ENCODE measurements at regions not wholly inside any gene's neighbourhood (a gene's known extent, or its start where the extent isn't known, plus 50 kb on each side); places are given as distances from the start of the nearest gene placed in this dataset.
A peak's percentile ranks its signal among the peaks of the same experiment; 100 is the strongest.
"Not testable (repeated sequence)": the region's sequence is repeated elsewhere in the genome, so short reads cannot be mapped to it uniquely, and the experiment has no call there.

DNA sequence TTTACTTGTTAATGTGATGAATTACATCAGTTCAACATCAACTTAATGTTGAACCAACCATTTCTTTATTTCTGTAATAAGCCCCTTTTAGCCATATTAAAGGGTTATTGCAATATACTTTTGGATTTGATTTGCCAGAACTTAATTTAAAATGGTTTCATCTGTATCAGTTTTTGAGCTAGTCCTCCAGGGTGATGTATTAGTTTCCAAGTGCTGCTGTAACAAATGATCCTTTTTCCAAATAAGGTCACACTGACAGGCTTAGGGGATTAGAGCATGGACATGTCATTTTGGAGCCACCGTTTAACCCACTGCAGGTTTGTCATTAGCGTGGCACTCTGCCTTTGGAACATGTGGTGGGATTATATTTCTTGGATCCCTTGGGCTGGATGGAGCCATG, 244.8 kb upstream of the PLPP4 start:
- H3K4me3 ChIP-seq: no peak overlapping the region
- intact Hi-C loops (cut with DNase I; ENCODE audit: low total_unique reads): no loop called here
- H3K9me3 ChIP-seq: peaks cover 0 to 3% of the 10 kb centered on the region in 2 donors
- H3K36me3 ChIP-seq: no peaks in the 10 kb centered on the region
- no peak overlapping the region for H3K27ac ChIP-seq
- no peaks in the 10 kb centered on the region for H3K27me3 ChIP-seq
- no peaks in the 10 kb centered on the region for H3K4me1 ChIP-seq
- TF ChIP-seq, protein P1, sequence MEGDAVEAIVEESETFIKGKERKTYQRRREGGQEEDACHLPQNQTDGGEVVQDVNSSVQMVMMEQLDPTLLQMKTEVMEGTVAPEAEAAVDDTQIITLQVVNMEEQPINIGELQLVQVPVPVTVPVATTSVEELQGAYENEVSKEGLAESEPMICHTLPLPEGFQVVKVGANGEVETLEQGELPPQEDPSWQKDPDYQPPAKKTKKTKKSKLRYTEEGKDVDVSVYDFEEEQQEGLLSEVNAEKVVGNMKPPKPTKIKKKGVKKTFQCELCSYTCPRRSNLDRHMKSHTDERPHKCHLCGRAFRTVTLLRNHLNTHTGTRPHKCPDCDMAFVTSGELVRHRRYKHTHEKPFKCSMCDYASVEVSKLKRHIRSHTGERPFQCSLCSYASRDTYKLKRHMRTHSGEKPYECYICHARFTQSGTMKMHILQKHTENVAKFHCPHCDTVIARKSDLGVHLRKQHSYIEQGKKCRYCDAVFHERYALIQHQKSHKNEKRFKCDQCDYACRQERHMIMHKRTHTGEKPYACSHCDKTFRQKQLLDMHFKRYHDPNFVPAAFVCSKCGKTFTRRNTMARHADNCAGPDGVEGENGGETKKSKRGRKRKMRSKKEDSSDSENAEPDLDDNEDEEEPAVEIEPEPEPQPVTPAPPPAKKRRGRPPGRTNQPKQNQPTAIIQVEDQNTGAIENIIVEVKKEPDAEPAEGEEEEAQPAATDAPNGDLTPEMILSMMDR (IDR thresholded peaks at IDR 0.05): no peak
- no peak for TF ChIP-seq POLR2A (IDR thresholded peaks at IDR 0.05)
- no peak for TF ChIP-seq POLR2AphosphoS5 (IDR thresholded peaks at IDR 0.05)
- DNase-seq (ENCODE audit: low spot score in 2 of 2): no peak

DNA sequence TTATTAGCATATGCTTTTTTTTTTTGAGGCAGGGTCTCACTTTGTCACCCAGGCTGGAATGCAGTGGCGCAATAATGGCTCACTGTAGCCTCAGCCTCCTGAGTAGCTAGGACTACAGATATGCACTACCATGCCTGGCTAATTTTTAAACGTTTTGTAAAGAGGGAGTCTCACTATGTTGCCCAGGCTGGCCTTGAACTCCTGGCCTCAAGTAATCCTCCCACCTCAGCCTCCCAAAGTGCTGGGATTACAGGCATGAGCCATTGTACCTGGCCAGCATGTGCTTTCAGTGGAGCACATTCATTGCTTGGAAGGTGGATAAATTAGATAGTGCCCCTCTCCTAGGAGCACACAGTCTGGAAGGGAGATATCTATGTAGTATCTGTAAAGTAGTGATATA, 243.7 kb upstream of the PLPP4 start:
- H3K9me3 ChIP-seq; H3K4me3 ChIP-seq; H3K4me1 ChIP-seq; H3K27me3 ChIP-seq; H3K36me3 ChIP-seq; intact Hi-C loops (cut with DNase I; ENCODE audit: low total_unique reads); DNase-seq (ENCODE audit: low spot score in 2 of 2); H3K27ac ChIP-seq: not testable (repeated sequence)

DNA sequence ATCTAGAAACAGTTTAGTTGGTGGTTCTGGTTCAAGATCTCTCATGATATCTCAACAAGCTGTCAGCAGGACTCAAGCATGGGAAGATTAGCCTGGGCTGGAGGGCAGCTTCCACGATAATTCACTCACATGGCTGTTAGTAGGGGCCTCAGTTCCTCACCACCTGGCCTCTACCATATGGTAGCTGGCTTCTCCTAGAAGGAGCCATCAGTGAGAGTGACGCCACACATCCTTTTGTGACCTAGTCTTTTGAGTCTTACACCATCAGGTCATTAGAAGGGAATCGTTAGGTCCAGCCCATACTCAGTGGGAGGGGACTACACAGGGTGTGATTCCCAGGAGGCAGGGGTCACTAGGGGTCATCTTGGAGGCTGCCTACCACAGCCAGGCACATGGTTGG, 239.3 kb upstream of the PLPP4 start:
- H3K4me3 ChIP-seq: no peak overlapping the region
- no peaks in the 10 kb centered on the region for H3K4me1 ChIP-seq
- TF ChIP-seq POLR2A (IDR thresholded peaks at IDR 0.05) (no peak), POLR2AphosphoS5 (IDR thresholded peaks at IDR 0.05) (no peak)
- TF ChIP-seq, protein P1 (IDR thresholded peaks at IDR 0.05): no peak
- H3K9me3 ChIP-seq: peaks cover 0 to 7% of the 10 kb centered on the region in 2 donors
- no peaks in the 10 kb centered on the region for H3K27me3 ChIP-seq
- intact Hi-C loops (cut with DNase I; ENCODE audit: low total_unique reads): no loop called here
- H3K36me3 ChIP-seq: no peaks in the 10 kb centered on the region
- H3K27ac ChIP-seq: no peak overlapping the region
- DNase-seq (ENCODE audit: low spot score in 2 of 2): no peak

DNA sequence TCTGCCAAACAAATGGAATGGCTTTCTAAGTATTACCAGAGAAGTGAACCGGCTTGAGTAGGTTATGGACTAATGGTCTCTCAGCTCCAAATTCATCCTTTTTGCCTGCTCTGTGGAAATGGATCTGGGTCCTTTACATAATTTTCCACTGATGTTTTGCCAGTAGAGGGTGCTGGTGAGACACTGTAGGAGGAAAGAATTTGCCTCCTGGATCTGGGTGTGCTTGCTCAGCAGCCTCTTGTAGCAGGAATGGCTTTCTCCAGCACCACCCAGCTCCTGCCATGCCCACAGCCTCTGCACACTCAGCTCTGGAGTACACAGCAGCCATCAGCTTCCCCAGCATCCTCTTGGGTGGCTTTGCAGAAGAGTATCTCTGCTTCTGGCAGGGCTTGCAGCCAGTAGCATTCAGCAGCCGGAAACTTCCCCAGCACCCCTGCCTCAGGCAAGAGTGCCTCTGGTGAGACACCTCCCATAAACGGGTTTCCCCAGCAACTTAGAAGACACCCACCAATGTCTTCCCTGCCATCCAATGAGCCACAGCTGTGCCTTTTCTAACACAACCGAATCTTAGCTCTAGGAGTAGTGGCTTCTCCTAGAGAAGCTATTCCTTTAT, 235.0 kb upstream of the PLPP4 start:
- Histone ChIP-seq H3K4me3 (no peak overlapping the region), H3K27me3 (no peaks in the 10 kb centered on the region), H3K27ac (no peak overlapping the region), H3K36me3 (no peaks in the 10 kb centered on the region), H3K4me1 (no peaks in the 10 kb centered on the region), H3K9me3 (peaks cover 0 to 7% of the 10 kb centered on the region in 2 donors)
- no peak for DNase-seq (ENCODE audit: low spot score in 2 of 2)
- intact Hi-C loops (cut with DNase I; ENCODE audit: low total_unique reads): no loop called here
- TF ChIP-seq, protein P1 (IDR thresholded peaks at IDR 0.05): peak in 1 of 3 donors; percentile 28
- TF ChIP-seq POLR2AphosphoS5 (IDR thresholded peaks at IDR 0.05): no peak

DNA sequence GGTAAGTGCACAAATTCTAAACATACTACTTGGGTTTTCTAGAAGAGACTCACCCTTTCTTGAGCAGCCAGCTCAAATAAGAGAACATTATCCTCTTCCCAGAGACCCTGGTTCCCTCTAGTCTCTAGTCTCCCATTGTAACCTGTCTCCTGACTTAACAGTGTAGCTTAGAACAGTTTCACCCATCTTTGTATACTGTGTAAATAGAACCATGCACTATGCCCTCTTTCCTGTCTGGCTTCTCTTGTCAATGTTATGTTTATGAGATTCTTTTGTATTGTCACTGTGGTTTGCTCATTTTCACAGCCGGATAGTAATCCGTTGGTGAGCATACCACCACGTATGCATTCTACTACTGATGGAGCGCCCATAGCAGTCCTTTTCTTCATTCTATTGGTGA, 227.4 kb upstream of the PLPP4 start:
- intact Hi-C loops (cut with DNase I; ENCODE audit: low total_unique reads): no loop called here
- DNase-seq (ENCODE audit: low spot score in 2 of 2): no peak
- H3K27me3 ChIP-seq: no peaks in the 10 kb centered on the region
- no peaks in the 10 kb centered on the region for H3K36me3 ChIP-seq
- H3K27ac ChIP-seq: no peak overlapping the region
- TF ChIP-seq POLR2A (IDR thresholded peaks at IDR 0.05): no peak
- TF ChIP-seq POLR2AphosphoS5 (IDR thresholded peaks at IDR 0.05): no peak
- TF ChIP-seq, protein P1 (IDR thresholded peaks at IDR 0.05): no peak
- H3K4me1 ChIP-seq: no peaks in the 10 kb centered on the region
- peaks cover 0 to 10% of the 10 kb centered on the region in 2 donors for H3K9me3 ChIP-seq
- H3K4me3 ChIP-seq: no peak overlapping the region

DNA sequence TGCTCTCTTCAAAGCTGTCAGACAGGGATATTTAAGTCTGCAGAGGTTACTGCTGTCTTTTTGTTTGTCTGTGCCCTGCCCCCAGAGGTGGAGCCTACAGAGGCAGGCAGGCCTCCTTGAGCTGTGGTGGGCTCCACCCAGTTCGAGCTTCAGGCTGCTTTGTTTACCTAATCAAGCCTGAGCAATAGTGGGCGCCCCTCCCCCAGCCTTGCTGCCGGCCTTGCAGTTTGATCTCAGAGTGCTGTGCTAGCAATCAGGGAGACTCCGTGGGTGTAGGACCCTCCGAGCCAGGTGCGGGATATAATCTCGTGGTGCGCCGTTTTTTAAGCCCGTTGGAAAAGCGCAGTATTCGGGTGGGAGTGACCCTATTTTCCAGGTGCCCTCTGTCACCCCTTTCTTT, 217.3 kb upstream of the PLPP4 start:
- H3K36me3 ChIP-seq; intact Hi-C loops (cut with DNase I; ENCODE audit: low total_unique reads); H3K27me3 ChIP-seq; H3K27ac ChIP-seq; H3K9me3 ChIP-seq; DNase-seq (ENCODE audit: low spot score in 2 of 2); H3K4me3 ChIP-seq; H3K4me1 ChIP-seq: not testable (repeated sequence)
